Mononuclear cell (primary cell): ENCODE measurements at regions not wholly inside any gene's neighbourhood (a gene's known extent, or its start where the extent isn't known, plus 50 kb on each side); places are given as distances from the start of the nearest gene placed in this dataset.
"Not testable (repeated sequence)": the region's sequence is repeated elsewhere in the genome, so short reads cannot be mapped to it uniquely, and the experiment has no call there.

Experiments used
- H3K27me3 ChIP-seq: 2 replicates; pipeline ENCODE4 v1.6.0; 2011; ENCODE audit warnings: low read length, control low read depth; ENCODE audit not compliant: insufficient read depth
- H3K4me1 ChIP-seq: 2 replicates; pipeline ENCODE4 v1.5.1; 2011; ENCODE audit warnings: mild to moderate bottlenecking, low read length, control low read depth; ENCODE audit not compliant: insufficient read depth
- H3K4me3 ChIP-seq: 2 replicates; pipeline ENCODE4 v1.5.1; 2011; ENCODE audit warnings: mild to moderate bottlenecking, low read length, moderate library complexity
- H3K9me3 ChIP-seq: 2 replicates; pipeline ENCODE4 v1.5.1; 2011; ENCODE audit warnings: low read depth, mild to moderate bottlenecking, control low read depth, low read length

DNA sequence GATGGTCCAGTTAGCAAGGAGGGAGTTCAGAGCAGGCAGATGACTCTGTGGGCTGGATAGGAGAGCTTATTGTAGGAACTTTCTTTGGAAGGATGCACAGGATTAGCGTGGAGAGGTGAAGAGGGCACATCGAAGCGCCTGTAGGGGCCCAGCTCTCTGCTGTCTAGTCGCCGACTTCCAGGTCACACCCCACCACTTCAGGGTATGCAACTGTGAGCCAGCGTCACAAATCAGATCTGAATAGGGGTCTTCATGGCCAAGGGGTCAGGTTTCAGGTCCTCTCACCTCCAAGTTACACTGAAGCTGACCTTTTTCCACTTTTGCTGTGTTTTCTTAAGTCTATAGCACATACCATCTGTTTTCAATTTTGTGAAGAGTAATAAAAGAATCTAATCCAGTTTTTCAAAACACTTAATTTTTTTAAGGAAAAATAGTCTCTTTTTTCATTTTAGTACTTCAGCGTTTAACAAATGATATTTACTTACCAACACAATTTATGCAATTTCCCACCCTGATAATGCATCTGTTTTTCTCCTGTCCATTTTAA, 364.2 kb upstream of the CLINT1 start:
- H3K4me3 ChIP-seq = no peak overlapping the region
- no peaks in the 10 kb centered on the region for H3K27me3 ChIP-seq
- peaks cover 22% of the 10 kb centered on the region for H3K4me1 ChIP-seq
- no peaks in the 10 kb centered on the region for H3K9me3 ChIP-seq

DNA sequence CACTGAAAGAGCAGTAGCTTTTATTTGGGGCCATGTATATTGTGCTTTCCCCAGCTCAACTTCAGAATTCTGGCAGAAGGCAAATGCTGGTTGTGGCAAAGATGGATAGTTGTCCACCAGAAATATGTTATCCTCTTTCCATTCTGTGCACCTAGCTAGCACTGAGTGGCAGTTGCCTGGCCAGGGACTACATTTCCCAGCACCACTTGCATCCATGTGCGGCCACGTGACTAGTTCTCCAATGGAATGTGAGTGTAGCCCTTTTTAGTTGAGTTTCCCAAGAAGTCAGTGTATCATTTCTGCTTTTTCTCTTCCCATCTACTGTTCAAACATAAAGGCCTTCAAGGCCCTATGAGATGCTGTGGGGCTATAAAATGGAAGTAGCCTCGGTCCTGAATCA, 354.0 kb upstream of the CLINT1 start:
- Histone ChIP-seq H3K4me1 (peaks cover 4% of the 10 kb centered on the region), H3K27me3 (no peaks in the 10 kb centered on the region), H3K9me3 (no peaks in the 10 kb centered on the region), H3K4me3 (no peak overlapping the region)

DNA sequence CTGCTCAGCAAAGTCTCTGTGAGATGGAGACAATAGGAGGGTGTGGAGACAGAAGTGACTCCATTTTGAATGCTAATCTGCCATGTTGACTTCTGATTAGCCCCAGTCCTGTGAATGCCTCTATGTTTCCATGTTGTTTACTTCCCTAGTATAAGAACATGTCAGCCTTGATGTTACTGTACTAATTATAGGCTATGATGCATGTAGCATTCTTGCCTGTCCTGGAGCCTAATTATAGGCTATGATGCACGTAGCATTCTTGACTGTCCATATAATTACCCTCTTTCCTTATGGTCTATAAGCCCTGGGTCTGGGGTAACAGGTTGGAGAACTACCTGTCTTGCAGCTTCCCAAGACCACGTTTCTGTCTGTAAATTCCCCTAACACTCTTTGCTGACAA, 353.3 kb upstream of the CLINT1 start:
- H3K9me3 ChIP-seq = no peaks in the 10 kb centered on the region
- H3K27me3 ChIP-seq = no peaks in the 10 kb centered on the region
- H3K4me3 ChIP-seq = no peak overlapping the region
- H3K4me1 ChIP-seq = peaks cover 4% of the 10 kb centered on the region

DNA sequence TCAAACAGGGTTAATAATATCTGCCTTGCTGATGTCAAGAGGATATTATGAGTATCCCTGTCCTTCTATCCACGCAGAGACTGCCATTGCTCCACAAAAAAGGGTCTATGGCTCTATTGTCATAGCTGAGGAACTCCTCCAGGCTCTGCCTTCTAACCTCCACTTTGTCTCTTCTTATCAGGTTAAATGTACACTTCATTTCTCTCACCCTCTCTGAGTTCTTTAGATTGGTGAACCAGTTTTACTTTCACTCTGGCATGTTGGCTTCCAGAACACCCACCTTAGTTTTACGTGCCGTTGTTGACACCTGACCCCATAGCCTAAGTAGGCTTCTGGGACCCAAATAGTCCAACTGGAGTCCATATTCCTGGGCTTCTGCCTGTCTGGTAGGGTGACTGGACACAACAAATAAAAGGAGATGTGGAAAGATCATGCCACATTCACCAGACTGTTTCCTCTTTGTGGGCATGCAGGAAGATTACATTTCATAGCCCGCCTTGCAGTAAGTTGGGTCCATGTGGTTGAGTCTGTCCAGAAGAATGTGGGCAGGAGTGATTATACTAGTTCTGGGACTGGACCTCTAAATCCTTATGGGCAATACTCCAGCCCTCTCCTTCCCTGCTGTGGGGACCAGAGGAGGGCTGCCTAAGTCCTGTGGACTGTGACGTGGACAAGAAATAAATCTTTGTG, 350.4 kb upstream of the CLINT1 start:
- H3K4me1 ChIP-seq = peaks cover 4% of the 10 kb centered on the region
- H3K27me3 ChIP-seq = no peaks in the 10 kb centered on the region
- H3K4me3 ChIP-seq = no peak overlapping the region
- no peaks in the 10 kb centered on the region for H3K9me3 ChIP-seq

DNA sequence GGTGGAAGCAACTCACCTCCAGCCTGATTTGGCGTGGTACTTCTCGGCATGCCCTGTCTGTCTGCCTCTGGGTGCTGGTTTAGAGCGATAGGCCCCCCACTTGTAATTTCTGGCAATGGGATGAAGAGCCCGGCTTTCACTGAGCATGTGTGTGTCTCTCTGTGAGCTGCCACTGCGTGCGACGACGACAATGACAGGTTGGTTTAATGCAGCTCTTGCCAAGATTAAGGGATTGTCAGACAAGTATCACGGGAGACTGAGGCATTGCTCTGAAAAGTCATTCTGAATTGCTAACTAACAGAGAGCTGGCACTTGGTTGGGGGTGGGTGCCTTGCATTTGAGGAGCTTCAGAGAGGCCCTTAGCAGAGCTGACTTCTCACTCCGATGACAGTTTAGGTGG, 348.8 kb upstream of the CLINT1 start:
- Histone ChIP-seq H3K4me1 (peaks cover 4% of the 10 kb centered on the region), H3K4me3 (no peak overlapping the region), H3K9me3 (no peaks in the 10 kb centered on the region), H3K27me3 (no peaks in the 10 kb centered on the region)

DNA sequence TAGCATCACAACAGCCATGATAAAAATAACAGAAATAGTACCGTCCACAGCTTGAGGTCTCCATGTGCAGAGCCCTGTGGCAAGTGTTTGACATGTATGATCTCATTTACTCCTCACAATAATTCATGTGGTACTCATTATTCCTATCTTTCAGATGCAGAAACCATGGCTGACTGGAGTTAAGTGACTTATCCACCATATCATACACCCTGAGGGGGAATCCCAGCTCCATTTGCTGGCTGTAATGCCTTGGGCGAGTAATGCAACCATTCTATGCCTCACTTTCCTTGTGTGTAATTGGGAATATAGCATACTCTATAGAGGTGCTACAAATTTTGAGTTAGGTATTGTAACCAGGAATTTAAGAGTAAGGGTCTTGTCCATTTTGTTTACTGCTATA, 347.0 kb upstream of the CLINT1 start:
- Histone ChIP-seq H3K27me3 (no peaks in the 10 kb centered on the region), H3K4me3 (no peak overlapping the region), H3K4me1 (peaks cover 4% of the 10 kb centered on the region), H3K9me3 (no peaks in the 10 kb centered on the region)

DNA sequence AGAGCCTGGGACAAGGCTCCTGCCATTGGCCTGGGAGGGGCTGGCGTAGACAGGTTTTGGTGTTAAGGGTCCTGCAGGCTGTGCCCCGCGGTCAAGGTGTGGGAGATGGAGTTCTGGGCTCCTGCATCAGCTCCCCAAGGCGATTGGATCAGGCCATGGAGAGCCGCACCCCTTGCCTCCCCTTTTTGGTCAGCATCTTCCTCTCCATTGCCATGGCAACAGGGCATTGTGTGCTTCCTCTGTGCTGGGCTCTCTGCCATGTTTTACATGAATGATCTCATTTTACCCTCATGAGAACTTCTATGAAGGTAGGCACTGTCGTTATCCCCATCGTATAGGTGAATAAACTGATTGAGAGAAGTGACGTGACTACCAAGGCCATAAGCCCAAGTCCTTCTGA, 344.3 kb upstream of the CLINT1 start:
- Histone ChIP-seq H3K27me3 (no peaks in the 10 kb centered on the region), H3K4me1 (peaks cover 4% of the 10 kb centered on the region), H3K4me3 (no peak overlapping the region), H3K9me3 (no peaks in the 10 kb centered on the region)

DNA sequence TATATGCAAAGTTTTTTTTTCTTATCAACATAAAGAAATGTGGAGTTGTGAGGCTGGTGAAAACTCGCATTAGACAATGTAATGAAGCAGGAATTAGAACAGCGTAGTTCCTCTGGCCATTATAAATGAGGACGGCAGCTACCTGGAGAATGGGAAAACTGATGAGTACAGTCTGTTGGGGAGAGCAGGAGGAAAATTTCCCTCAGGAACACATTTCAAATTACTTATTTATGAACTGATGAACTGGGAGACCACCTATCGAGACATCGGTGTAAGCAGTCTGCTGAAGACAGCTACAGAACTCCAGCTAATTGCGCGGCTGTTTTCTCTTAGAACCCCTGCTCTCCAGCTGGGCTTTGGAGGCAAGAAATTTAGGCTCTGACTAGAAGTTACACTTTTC, 343.9 kb upstream of the CLINT1 start:
- Histone ChIP-seq H3K9me3 (no peaks in the 10 kb centered on the region), H3K4me3 (no peak overlapping the region), H3K27me3 (no peaks in the 10 kb centered on the region), H3K4me1 (peaks cover 4% of the 10 kb centered on the region)

DNA sequence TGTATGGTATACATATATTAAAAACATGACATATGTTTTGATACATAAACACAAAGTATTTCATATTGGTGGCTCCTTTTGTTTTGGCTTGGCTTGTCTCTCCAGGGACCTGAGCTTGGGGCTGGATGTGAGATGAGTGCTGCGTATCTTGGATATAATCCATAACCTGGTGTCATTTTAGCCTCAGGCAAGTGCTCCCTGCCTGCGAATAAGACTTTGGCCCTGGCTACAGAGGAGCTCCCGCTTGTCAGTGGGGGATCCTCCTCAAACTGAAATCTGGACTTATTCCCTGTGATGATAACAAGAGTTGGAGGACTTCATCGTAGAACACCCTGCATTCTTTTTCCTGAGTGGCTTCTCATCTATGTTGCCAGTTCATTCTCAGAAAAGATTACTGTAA, 341.7 kb upstream of the CLINT1 start:
- Histone ChIP-seq H3K4me3 (no peak overlapping the region), H3K9me3 (no peaks in the 10 kb centered on the region), H3K4me1 (peaks cover 4% of the 10 kb centered on the region), H3K27me3 (no peaks in the 10 kb centered on the region)

DNA sequence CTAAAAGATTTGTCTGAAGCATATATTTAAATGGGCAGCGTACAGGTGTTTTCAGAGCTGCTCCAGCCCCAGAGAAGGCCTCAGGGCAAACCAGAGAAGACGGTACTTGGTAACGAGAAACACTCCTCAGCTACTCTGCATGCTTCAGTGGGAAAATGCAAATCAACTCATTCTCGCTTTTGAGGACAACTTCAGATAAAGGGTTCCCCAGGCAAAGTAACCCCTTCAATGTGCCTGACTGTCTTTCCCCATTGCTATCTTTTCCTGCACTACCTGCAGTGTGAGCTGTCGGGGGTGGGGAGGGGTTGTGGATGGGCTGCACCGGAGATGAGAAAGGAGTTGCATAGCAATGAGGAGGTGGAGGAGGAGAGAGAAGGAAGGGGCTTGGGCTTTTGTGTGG, 339.7 kb upstream of the CLINT1 start:
- no peak overlapping the region for H3K4me3 ChIP-seq
- H3K4me1 ChIP-seq = peaks cover 15% of the 10 kb centered on the region
- no peaks in the 10 kb centered on the region for H3K27me3 ChIP-seq
- H3K9me3 ChIP-seq = no peaks in the 10 kb centered on the region

DNA sequence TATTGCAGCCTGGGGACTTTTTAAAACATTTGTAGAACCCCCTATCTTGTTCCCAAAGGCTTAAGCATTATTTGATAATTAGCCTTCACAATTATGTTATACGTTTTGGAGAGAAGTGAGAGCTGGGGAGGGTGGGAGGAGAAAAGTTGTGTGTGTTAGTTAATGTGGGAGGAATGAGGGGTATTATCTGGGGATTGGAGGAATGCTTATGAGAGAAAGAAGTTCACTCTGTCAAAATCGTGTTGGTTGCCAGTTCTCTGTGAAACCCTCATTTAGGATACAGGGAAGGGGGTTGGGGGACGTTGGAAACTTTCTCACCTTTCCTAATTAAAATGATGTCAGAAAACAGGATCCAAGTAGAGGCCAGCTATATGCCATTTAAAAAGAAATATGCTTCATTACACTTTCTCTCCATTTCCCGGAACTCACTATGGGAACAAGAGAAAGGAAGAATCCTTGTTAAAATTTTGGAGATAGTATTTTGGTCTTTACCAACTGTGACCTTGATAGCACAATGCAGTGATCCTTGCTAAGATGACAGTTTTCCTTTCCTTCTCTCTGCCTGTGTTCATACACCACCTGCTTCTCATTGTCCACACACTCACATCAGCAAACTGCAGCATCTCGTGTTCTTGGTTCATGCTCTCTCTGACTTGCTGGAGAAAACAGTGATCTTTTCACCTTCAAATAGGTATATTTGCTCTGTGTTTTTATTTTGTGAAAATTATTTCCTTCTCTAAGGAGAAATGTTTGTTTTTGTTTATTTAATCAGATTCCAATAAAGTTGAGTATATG, 336.7 kb upstream of the CLINT1 start:
- Histone ChIP-seq H3K4me1 (peaks cover 15% of the 10 kb centered on the region), H3K27me3 (no peaks in the 10 kb centered on the region), H3K9me3 (no peaks in the 10 kb centered on the region), H3K4me3 (no peak overlapping the region)

DNA sequence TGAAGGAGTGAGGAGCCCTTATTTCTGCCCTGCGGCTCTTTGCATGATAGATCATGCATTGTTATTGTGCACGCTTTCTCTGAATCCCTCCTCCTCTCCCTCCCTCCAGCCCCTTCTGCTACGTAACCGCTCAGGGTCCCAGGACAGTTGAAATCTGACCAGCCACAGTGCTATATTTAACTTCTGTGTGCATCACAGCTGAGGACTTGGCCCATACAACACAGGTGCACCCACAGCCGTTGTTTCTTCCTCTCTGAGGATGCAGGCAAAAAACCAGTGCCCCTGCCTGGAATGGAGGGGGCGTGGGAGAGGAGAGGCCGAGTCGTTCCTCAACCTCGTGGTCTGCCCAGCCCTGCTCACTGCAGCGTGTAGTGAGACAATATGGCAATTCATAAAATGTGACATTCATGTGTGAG, 335.6 kb upstream of the CLINT1 start:
- Histone ChIP-seq H3K4me1 (peaks cover 15% of the 10 kb centered on the region), H3K9me3 (no peaks in the 10 kb centered on the region), H3K27me3 (no peaks in the 10 kb centered on the region), H3K4me3 (no peak overlapping the region)

DNA sequence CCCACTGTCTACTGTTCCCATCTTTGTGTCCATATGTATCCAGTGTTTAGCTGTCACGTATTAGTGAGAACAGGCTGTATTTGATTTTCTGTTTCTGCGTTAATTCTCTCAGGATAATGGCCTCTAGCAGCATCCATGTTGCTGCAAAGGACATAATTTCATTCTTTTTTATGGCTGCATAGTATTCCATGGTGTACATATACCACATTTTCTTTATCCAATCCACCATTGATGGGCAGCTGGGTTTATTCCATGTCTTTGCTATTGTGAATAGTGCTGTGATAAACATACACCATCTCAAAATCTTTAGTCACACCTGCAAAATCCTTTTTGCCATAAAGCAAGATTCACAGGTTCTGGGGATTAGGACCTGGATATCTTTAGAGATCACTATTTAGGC, 334.4 kb upstream of the CLINT1 start:
- not testable (repeated sequence) for H3K27me3 ChIP-seq, H3K4me3 ChIP-seq, H3K9me3 ChIP-seq
- peaks cover 11% of the 10 kb centered on the region for H3K4me1 ChIP-seq

DNA sequence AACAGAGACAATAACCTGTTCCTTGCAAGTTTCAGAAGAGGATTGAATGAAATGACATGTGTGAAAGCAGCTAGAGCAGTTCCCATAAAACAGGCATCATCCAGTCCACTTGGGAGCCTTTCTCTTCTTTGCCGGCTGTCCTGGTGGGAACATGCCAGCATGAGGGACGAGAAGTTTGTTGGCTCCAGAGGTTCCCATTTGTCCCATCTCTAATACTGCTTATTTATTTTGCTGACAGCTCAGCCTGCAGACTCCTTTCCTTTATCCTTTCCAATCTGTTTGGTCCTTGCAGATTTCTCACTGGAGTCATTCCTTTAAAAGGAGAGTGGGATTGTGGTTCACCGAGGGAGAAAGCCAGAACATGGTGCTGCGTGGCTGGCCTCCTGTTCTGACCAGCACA, 321.5 kb upstream of the CLINT1 start:
- H3K27me3 ChIP-seq = no peaks in the 10 kb centered on the region
- H3K9me3 ChIP-seq = no peaks in the 10 kb centered on the region
- no peaks in the 10 kb centered on the region for H3K4me1 ChIP-seq
- no peak overlapping the region for H3K4me3 ChIP-seq

DNA sequence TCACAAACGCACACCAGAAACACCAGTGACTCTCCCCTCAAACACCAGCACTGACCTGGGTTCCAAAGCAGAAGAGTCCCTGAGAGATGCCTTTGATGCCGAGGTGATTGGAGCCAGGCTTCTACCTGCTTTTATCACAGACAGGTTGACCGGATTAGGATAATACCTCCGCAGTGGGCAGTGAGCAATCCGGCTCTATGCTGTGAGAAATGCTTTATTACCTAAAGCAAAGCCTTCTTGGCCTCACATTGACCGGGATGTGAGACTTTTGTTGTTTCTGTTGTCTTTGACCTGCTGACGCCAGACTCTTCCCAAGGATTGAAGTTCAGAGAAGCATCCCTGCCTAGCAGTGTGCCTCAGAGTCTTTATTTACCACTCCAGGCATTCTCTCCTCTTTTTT, 320.3 kb upstream of the CLINT1 start:
- Histone ChIP-seq H3K27me3 (no peaks in the 10 kb centered on the region), H3K9me3 (no peaks in the 10 kb centered on the region), H3K4me1 (peaks cover 2% of the 10 kb centered on the region), H3K4me3 (no peak overlapping the region)

DNA sequence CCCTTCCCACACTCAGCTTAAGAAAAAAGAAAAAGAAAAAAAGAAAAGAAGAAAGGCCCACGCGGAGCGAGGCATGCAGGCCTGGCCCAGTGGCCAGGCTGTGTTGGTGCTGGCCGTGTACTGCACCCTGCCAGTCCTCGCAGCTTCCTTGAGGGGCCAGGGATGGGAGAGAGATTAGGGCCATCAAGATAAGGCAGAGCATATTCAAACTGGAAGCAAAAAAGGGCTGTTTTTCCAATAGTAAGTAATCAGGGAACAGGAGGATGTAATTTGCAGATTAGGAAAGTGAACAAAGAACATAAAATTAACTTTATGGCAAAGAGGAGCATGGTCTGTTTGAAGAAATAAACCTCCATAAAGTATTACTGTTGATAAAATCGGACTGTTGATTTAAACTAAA, 319.6 kb upstream of the CLINT1 start:
- no peak overlapping the region for H3K4me3 ChIP-seq
- H3K9me3 ChIP-seq = no peaks in the 10 kb centered on the region
- H3K4me1 ChIP-seq = peaks cover 2% of the 10 kb centered on the region
- H3K27me3 ChIP-seq = no peaks in the 10 kb centered on the region
